ENCODE measurements at regions not wholly inside any gene's neighbourhood (a gene's known extent, or its start where the extent isn't known, plus 50 kb on each side); places are given as distances from the start of the nearest gene placed in this dataset.

- TF ChIP-seq HOXD13 (CRISPR knock-in tag; IDR thresholded peaks at IDR 0.05; ENCODE audit: borderline replicate concordance) (no peak), ZFHX2 (tag by site-specific recombination; conservative IDR thresholded peaks at IDR 0.05) (peak; percentile 99), ZBTB26 (tag by site-specific recombination; optimal IDR thresholded peaks at IDR 0.05) (peak; percentile 12), ZSCAN4 (tag by site-specific recombination; IDR thresholded peaks at IDR 0.05) (0 out of 2 replicates have a peak, but pooled peaks have one; percentile 58), ZNF558 (tag by site-specific recombination; IDR thresholded peaks at IDR 0.05) (0 out of 2 replicates have a peak, but pooled peaks have one; percentile 21), ZNF146 (tag by site-specific recombination; IDR thresholded peaks at IDR 0.05) (no peak), ZNF148 (tag by site-specific recombination; IDR thresholded peaks at IDR 0.05; ENCODE audit: borderline replicate concordance) (peak; percentile 56; the same call in 1 of the 2 replicates), ZNF776 (tag by site-specific recombination; IDR thresholded peaks at IDR 0.05; ENCODE audit: borderline replicate concordance) (no peak), KLF1 (tag by site-specific recombination; IDR thresholded peaks at IDR 0.05) (0 out of 2 replicates have a peak, but pooled peaks have one; percentile 21), ZNF692 (tag by site-specific recombination; IDR thresholded peaks at IDR 0.05) (peak; percentile 81; the same call in 1 of the 2 replicates), ZNF366 (tag by site-specific recombination; conservative IDR thresholded peaks at IDR 0.05) (peak; percentile 56), ZNF24 (tag by site-specific recombination; IDR thresholded peaks at IDR 0.05) (peak; percentile 42; the same call in 1 of the 2 replicates), ZBTB48 (tag by site-specific recombination; IDR thresholded peaks at IDR 0.05) (peak; percentile 97), ZNF26 (tag by site-specific recombination; IDR thresholded peaks at IDR 0.05) (no peak), ZNF544 (tag by site-specific recombination; IDR thresholded peaks at IDR 0.05) (peak; percentile 58; the same call in 1 of the 2 replicates), KLF8 (tag by site-specific recombination; IDR thresholded peaks at IDR 0.05) (peak; percentile 44; the same call in 1 of the 2 replicates), KLF16 (tag by site-specific recombination; IDR thresholded peaks at IDR 0.05) (peak; percentile 90), YY2 (tag by site-specific recombination; IDR thresholded peaks at IDR 0.05) (0 out of 2 replicates have a peak, but pooled peaks have one; percentile 31), PATZ1 (tag by site-specific recombination; IDR thresholded peaks at IDR 0.05) (no peak)
Observed at GRCh38 chr12:76144245-76144549, 59.7 kb upstream of the NAP1L1 start (continued).

All from HEK293 (cell line).